ENCODE measurements at regions not wholly inside any gene's neighbourhood (a gene's known extent, or its start where the extent isn't known, plus 50 kb on each side); places are given as distances from the start of the nearest gene placed in this dataset.
A peak's percentile ranks its signal among the peaks of the same experiment; 100 is the strongest.

DNA sequence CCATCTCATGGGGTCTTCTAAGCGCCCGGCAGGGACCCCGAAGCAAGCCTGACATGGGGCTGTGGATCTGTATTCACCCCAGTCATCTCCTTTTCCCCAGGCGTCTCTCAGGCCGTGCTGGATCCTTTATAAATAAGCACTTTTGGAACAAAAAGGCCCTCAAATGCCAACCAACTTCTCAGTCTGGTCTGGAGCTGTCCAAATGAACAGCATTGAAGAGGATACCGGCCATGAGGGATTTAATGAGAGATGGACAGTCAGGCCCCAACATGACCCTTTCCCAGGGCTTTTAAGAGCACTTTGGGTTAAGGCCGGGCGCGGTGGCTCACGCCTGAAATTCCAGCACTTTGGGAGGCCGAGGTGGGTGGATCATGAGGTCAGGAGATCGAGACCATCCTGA, 89.2 kb upstream of the SPATA12 start:
- no peaks in the 10 kb centered on the region for H3K27me3 ChIP-seq
- H3K27ac ChIP-seq = peak overlapping the region in 1 of 2 donors; percentile 1
- peaks cover 35% of the 10 kb centered on the region for H3K4me1 ChIP-seq
- no peaks in the 10 kb centered on the region for H3K9me3 ChIP-seq
- no peak for DNase-seq
- TF ChIP-seq POLR2A (IDR thresholded peaks at IDR 0.05) = no peak
- 82 to 89% methylated on average over 12 of the region's 12 CpGs for WGBS, 2 donors
- no peaks in the 10 kb centered on the region for H3K36me3 ChIP-seq (ENCODE audit: low read depth, missing control alignments)
- H3K4me3 ChIP-seq = no peak overlapping the region
- intact Hi-C loops (cut with DNase I; ENCODE audit: low total_unique reads) = no loop called here

DNA sequence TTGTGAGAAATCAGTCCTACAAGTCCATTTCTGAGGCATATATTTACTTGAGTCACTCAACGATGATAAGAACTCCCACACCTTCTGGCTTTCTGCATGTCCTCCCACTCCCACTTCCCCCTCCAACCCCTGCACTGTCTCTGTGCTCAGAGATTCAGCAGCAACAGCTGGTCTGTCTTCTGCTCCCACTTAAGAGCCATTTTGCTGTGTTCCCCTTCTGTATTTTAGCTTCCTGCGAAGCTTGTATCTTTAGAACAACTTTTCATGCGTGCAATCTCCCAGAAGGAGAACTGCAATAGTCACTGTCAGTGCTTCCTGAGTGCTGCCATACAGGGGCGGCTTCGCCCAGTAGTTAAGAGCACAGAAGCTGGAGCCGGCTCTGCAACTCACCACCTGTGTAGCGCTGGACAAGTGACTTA, 90.0 kb upstream of the SPATA12 start:
- Histone ChIP-seq H3K27ac (peak overlapping the region; percentile 1 to 47), H3K4me1 (peaks cover 33% of the 10 kb centered on the region), H3K4me3 (no peak overlapping the region), H3K27me3 (no peaks in the 10 kb centered on the region), H3K9me3 (no peaks in the 10 kb centered on the region), H3K36me3 (ENCODE audit: low read depth, missing control alignments) (no peaks in the 10 kb centered on the region)
- TF ChIP-seq, protein P1, sequence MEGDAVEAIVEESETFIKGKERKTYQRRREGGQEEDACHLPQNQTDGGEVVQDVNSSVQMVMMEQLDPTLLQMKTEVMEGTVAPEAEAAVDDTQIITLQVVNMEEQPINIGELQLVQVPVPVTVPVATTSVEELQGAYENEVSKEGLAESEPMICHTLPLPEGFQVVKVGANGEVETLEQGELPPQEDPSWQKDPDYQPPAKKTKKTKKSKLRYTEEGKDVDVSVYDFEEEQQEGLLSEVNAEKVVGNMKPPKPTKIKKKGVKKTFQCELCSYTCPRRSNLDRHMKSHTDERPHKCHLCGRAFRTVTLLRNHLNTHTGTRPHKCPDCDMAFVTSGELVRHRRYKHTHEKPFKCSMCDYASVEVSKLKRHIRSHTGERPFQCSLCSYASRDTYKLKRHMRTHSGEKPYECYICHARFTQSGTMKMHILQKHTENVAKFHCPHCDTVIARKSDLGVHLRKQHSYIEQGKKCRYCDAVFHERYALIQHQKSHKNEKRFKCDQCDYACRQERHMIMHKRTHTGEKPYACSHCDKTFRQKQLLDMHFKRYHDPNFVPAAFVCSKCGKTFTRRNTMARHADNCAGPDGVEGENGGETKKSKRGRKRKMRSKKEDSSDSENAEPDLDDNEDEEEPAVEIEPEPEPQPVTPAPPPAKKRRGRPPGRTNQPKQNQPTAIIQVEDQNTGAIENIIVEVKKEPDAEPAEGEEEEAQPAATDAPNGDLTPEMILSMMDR (IDR thresholded peaks at IDR 0.05) = no peak
- no peak for TF ChIP-seq POLR2A (IDR thresholded peaks at IDR 0.05)
- intact Hi-C loops (cut with DNase I; ENCODE audit: low total_unique reads) = no loop called here
- peak; percentile 59 for DNase-seq
- WGBS, 2 donors = 35 to 38% methylated on average over 7 of the region's 7 CpGs

DNA sequence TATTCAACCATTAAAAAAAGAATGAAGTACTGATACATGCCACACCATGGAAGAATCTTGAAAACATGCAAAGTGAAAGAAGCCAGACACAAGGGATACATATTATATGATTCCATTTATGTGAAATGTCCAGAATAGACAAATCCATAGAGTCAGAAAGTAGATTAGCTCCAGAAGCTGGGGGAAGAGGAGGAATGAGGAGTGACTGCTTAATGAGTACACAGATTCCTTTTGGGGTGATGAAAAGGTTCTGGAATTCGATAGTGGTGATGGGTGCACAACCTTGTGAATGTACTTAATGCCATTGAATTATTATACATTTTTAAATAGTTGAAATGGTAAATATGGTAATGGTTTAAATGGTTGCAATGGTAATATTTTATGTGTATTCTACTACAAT, 90.6 kb upstream of the SPATA12 start:
- Histone ChIP-seq H3K9me3 (no peaks in the 10 kb centered on the region), H3K36me3 (ENCODE audit: low read depth, missing control alignments) (no peaks in the 10 kb centered on the region), H3K4me1 (peaks cover 27% of the 10 kb centered on the region), H3K27me3 (no peaks in the 10 kb centered on the region), H3K4me3 (no peak overlapping the region), H3K27ac (no peak overlapping the region)
- WGBS, 2 donors = 35 to 40% methylated on average over 1 of the region's 1 CpG
- DNase-seq = no peak
- no peak for TF ChIP-seq POLR2A (IDR thresholded peaks at IDR 0.05)
- TF ChIP-seq, protein P1 (IDR thresholded peaks at IDR 0.05) = no peak
- intact Hi-C loops (cut with DNase I; ENCODE audit: low total_unique reads) = no loop called here

DNA sequence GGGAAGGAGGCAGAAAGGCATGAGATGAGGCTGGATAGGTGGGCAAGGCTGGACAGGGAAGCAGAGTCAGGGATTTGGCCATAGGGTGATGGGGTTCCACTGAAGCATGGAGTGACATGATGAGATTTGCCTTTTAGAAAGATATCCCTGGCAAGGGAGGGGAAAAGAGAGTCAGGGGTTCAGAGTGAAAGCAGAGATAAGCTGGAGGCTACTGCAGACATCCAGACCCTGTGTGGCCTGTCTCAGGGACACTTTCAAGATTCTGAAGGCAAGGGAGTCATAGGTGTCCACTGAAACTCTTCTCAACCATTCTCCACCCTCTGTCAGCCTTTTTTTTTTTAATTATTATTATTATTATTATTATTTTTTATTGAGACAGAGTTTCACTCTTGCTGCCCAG, 94.0 kb upstream of the SPATA12 start:
- Histone ChIP-seq H3K4me1 (peaks cover 18% of the 10 kb centered on the region), H3K27me3 (no peaks in the 10 kb centered on the region), H3K4me3 (no peak overlapping the region), H3K36me3 (ENCODE audit: low read depth, missing control alignments) (no peaks in the 10 kb centered on the region), H3K27ac (no peak overlapping the region), H3K9me3 (no peaks in the 10 kb centered on the region)
- TF ChIP-seq POLR2A (IDR thresholded peaks at IDR 0.05) = no peak
- TF ChIP-seq, protein P1 (IDR thresholded peaks at IDR 0.05) = no peak
- no peak for DNase-seq
- intact Hi-C loops (cut with DNase I; ENCODE audit: low total_unique reads) = no loop called here

DNA sequence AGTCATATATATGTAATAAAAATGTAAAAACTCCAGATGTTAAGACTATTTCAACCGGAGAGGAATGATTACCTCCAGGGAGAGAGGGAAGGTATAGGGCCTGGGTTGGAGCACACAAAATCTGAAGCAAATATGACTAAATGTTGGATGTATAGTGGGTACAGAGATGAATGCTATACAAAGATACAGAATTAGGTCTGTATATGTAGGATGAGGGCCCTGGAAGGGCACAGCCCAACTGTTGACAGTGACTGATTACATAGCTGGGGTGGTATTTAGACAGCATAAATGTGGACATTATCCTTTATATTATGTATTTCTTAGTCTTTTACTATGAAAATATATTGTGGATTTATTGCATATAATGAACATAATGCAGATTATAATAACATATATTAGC, 94.4 kb upstream of the SPATA12 start:
- Histone ChIP-seq H3K4me3 (no peak overlapping the region), H3K27me3 (no peaks in the 10 kb centered on the region), H3K36me3 (ENCODE audit: low read depth, missing control alignments) (no peaks in the 10 kb centered on the region), H3K27ac (no peak overlapping the region), H3K4me1 (peaks cover 15% of the 10 kb centered on the region), H3K9me3 (no peaks in the 10 kb centered on the region)
- TF ChIP-seq, protein P1 (IDR thresholded peaks at IDR 0.05) = no peak
- TF ChIP-seq POLR2A (IDR thresholded peaks at IDR 0.05) = no peak
- DNase-seq = no peak
- intact Hi-C loops (cut with DNase I; ENCODE audit: low total_unique reads) = no loop called here
- 88 to 100% methylated on average over 1 of the region's 1 CpG for WGBS, 2 donors
